ENCODE measurements at regions not wholly inside any gene's neighbourhood (a gene's known extent, or its start where the extent isn't known, plus 50 kb on each side); places are given as distances from the start of the nearest gene placed in this dataset.

DNA sequence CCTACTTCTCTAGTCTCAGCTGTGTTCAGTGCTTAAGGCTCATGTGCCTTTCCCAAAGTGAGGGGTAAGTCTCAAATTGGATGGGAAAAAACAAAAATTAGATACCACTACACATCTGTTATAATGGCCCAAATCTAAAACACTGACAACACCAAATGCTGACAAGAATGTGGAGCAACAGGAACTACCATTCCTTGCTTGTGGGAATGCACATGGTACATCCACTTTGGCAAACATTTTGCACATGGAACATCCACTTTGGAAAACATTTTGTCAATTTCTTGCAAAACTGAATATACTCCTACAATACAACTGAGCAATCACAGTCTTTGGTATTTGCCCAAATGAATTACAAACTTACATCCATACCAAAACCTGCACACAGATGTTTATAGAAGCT, 109.3 kb downstream of the TENT5A start:
- Mint-ChIP-seq H3K4me3 (ENCODE audit: low read depth) (no peak overlapping the region), H3K4me1 (ENCODE audit: low read depth) (no peaks in the 10 kb centered on the region), H3K9me3 (no peaks in the 10 kb centered on the region), H3K27ac (no peak overlapping the region), H3K36me3 (ENCODE audit: low read depth) (no peaks in the 10 kb centered on the region), H3K27me3 (ENCODE audit: low read depth) (no peaks in the 10 kb centered on the region)
- DNase-seq (ENCODE audit: low spot score), result no peak
- intact Hi-C loops (cut with micrococcal nuclease), result no loop called here

GRCh38 chr6:81640891-81641290, 111.6 kb downstream of the TENT5A start:
- no peak overlapping the region for H3K4me3 Mint-ChIP-seq (ENCODE audit: low read depth)
- no peaks in the 10 kb centered on the region for H3K27me3 Mint-ChIP-seq (ENCODE audit: low read depth)
- no peak overlapping the region for H3K27ac Mint-ChIP-seq
- intact Hi-C loops (cut with micrococcal nuclease), result no loop called here
- H3K36me3 Mint-ChIP-seq (ENCODE audit: low read depth), result no peaks in the 10 kb centered on the region
- no peaks in the 10 kb centered on the region for H3K4me1 Mint-ChIP-seq (ENCODE audit: low read depth)
- H3K9me3 Mint-ChIP-seq, result no peaks in the 10 kb centered on the region
- no peak for DNase-seq (ENCODE audit: low spot score)

- Mint-ChIP-seq H3K4me3 (ENCODE audit: low read depth) (no peak overlapping the region), H3K27ac (no peak overlapping the region), H3K27me3 (ENCODE audit: low read depth) (no peaks in the 10 kb centered on the region), H3K4me1 (ENCODE audit: low read depth) (no peaks in the 10 kb centered on the region), H3K9me3 (no peaks in the 10 kb centered on the region), H3K36me3 (ENCODE audit: low read depth) (no peaks in the 10 kb centered on the region)
- intact Hi-C loops (cut with micrococcal nuclease), result no loop called here
- no peak for DNase-seq (ENCODE audit: low spot score)
Measured at GRCh38 chr6:81640126-81640525, 112.4 kb downstream of the TENT5A start.

DNA sequence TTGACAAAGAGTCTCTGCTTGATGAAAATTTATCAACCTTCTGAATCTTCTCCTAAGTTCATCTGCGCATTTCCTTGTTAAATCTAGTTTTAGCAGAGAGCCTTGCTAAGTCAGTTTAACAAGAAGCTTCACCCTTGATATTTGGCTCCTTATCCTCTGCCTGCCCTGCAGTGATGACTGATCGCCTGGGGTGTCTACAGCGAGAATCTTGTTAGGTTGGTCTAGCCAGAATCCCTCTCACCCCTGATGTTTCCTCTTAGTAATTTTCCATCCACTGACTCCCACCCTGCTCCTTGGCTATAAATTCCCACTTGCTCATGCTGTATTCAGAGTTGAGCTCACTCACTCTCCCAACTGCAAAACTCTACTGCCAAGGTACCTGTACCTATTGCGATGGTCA, 114.1 kb downstream of the TENT5A start:
- DNase-seq (ENCODE audit: low spot score), result no peak
- H3K27ac Mint-ChIP-seq, result no peak overlapping the region
- H3K4me3 Mint-ChIP-seq (ENCODE audit: low read depth), result no peak overlapping the region
- H3K27me3 Mint-ChIP-seq (ENCODE audit: low read depth), result no peaks in the 10 kb centered on the region
- no peaks in the 10 kb centered on the region for H3K9me3 Mint-ChIP-seq
- H3K36me3 Mint-ChIP-seq (ENCODE audit: low read depth), result no peaks in the 10 kb centered on the region
- intact Hi-C loops (cut with micrococcal nuclease), result no loop called here
- no peaks in the 10 kb centered on the region for H3K4me1 Mint-ChIP-seq (ENCODE audit: low read depth)

DNA sequence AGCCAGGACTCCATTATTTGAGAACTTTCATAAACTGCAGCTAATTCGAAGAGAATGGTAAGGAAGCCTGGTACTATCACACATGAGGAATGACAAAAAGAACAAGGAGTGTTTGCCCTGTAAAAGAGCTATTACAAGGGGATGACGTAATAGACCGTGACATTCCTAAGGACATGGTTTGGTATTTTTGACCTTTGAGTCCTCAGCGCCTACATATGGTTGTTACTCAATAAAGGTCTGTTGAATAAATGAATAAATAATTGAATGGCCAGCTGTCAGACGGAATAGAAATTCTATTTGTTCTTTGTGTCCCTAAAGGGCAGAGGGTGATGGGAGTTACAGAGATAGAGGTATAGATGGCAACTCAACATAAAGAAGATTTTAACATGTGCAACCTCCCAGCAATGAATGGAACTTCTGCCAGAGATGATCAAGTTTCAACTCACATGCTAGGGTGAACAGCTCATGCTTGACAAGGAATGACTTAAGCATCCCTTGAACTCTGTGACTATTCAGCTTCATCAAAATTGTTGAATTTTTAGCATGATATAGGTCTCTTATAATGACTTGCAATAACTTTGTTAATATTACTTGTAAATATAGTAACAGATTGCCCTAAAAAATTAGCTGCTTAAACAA, 115.4 kb downstream of the TENT5A start:
- no peaks in the 10 kb centered on the region for H3K4me1 Mint-ChIP-seq (ENCODE audit: low read depth)
- intact Hi-C loops (cut with micrococcal nuclease), result no loop called here
- H3K4me3 Mint-ChIP-seq (ENCODE audit: low read depth), result no peak overlapping the region
- H3K36me3 Mint-ChIP-seq (ENCODE audit: low read depth), result no peaks in the 10 kb centered on the region
- H3K27me3 Mint-ChIP-seq (ENCODE audit: low read depth), result no peaks in the 10 kb centered on the region
- no peak for DNase-seq (ENCODE audit: low spot score)
- H3K9me3 Mint-ChIP-seq, result peaks cover 5% of the 10 kb centered on the region
- H3K27ac Mint-ChIP-seq, result no peak overlapping the region

DNA sequence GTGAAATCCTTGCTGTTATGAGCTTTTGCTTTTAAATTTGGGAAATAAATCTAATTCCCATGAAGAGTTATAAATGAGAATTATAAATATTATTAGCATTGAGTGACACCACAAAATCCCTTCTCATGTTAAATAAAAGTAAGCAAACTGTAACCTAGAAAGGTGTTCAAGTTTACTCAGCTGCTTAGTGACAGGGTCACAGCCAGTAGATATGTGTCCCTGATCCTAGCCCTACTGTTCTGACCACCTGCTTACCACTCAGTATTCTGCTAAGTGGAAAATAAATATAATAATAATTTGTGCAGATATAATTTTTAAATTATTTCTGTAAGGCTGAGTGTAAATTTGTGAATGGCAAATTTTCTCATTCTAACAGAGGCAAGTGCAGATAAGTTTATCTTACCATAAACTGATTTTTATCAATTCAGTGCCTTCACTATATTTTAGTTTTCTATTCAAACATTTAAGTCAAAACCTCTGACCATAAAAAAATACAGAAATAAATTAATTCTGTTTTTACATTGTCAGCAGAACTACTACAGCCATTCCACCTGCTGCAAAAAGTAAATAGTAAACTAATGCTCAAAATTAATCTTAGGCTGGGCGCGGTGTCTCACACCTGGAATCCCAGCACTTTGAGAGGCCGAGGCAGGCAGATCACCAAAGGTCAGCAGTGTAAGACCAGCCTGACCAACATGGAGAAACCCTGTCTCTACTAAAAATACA, 118.2 kb downstream of the TENT5A start:
- H3K27me3 Mint-ChIP-seq (ENCODE audit: low read depth), result no peaks in the 10 kb centered on the region
- H3K4me3 Mint-ChIP-seq (ENCODE audit: low read depth), result no peak overlapping the region

DNA sequence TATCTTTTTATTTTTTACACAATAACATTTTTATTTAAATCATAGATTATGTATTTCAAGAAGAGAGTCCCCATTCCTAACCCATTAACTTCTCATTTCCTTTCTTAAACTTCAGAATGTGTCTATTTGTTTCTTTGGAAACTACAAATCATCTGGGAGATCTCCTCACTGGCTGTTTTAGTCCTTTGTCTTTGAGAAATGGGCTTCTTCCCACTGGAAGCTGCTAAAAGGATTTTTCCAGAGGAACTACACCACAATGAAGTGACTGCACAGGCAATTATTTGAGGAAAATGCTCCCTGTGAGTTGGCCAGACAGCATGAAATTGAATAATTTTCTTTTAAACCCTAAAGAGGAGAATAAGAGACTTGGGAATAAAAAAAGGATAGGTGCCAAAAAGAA, 119.1 kb downstream of the TENT5A start:
- H3K9me3 Mint-ChIP-seq, result peaks cover 18% of the 10 kb centered on the region
- intact Hi-C loops (cut with micrococcal nuclease), result no loop called here
- H3K4me3 Mint-ChIP-seq (ENCODE audit: low read depth), result no peak overlapping the region
- no peak overlapping the region for H3K27ac Mint-ChIP-seq
- H3K27me3 Mint-ChIP-seq (ENCODE audit: low read depth), result no peaks in the 10 kb centered on the region
- DNase-seq (ENCODE audit: low spot score), result no peak
- H3K36me3 Mint-ChIP-seq (ENCODE audit: low read depth), result no peaks in the 10 kb centered on the region
- H3K4me1 Mint-ChIP-seq (ENCODE audit: low read depth), result no peaks in the 10 kb centered on the region

More for the DNA sequence above, 118.2 kb downstream of the TENT5A start:
- intact Hi-C loops (cut with micrococcal nuclease), result no loop called here
- Mint-ChIP-seq H3K27ac (no peak overlapping the region), H3K4me1 (ENCODE audit: low read depth) (no peaks in the 10 kb centered on the region), H3K9me3 (peaks cover 18% of the 10 kb centered on the region), H3K36me3 (ENCODE audit: low read depth) (no peaks in the 10 kb centered on the region)
- DNase-seq (ENCODE audit: low spot score), result no peak

GRCh38 chr6:81630719-81631118, 121.8 kb downstream of the TENT5A start:
- Mint-ChIP-seq H3K36me3 (ENCODE audit: low read depth) (no peaks in the 10 kb centered on the region), H3K27ac (no peak overlapping the region), H3K4me1 (ENCODE audit: low read depth) (no peaks in the 10 kb centered on the region), H3K9me3 (peaks cover 18% of the 10 kb centered on the region), H3K4me3 (ENCODE audit: low read depth) (no peak overlapping the region), H3K27me3 (ENCODE audit: low read depth) (no peaks in the 10 kb centered on the region)
- intact Hi-C loops (cut with micrococcal nuclease), result no loop called here
- no peak for DNase-seq (ENCODE audit: low spot score)

DNA sequence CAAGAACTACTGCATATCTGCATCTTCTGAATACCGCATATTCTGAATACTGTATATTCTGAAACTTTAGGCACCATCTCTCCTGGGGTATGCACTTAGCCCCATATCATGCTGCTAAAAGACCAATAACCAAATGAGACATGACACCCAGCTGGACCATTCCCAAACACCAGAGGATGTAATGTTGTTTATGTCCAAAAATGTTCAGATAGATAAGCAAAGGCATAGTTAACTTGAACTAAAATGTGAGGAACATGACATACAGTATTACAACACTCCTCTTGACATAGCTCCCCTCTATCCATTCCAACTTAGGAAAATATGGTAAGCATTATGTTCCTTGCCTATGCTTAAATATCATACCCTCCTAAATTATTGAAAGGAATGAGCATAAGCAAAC, 127.3 kb downstream of the TENT5A start:
- H3K27me3 Mint-ChIP-seq (ENCODE audit: low read depth), result no peaks in the 10 kb centered on the region
- H3K9me3 Mint-ChIP-seq, result peaks cover under 1% of the 10 kb centered on the region
- no peaks in the 10 kb centered on the region for H3K4me1 Mint-ChIP-seq (ENCODE audit: low read depth)
- DNase-seq (ENCODE audit: low spot score), result no peak
- no peak overlapping the region for H3K27ac Mint-ChIP-seq
- no peaks in the 10 kb centered on the region for H3K36me3 Mint-ChIP-seq (ENCODE audit: low read depth)
- intact Hi-C loops (cut with micrococcal nuclease), result no loop called here
- no peak overlapping the region for H3K4me3 Mint-ChIP-seq (ENCODE audit: low read depth)

- Mint-ChIP-seq H3K9me3 (no peaks in the 10 kb centered on the region), H3K36me3 (ENCODE audit: low read depth) (no peaks in the 10 kb centered on the region), H3K27me3 (ENCODE audit: low read depth) (no peaks in the 10 kb centered on the region), H3K4me1 (ENCODE audit: low read depth) (no peaks in the 10 kb centered on the region), H3K27ac (no peak overlapping the region), H3K4me3 (ENCODE audit: low read depth) (no peak overlapping the region)
- intact Hi-C loops (cut with micrococcal nuclease), result no loop called here
- DNase-seq (ENCODE audit: low spot score), result no peak
Measured at GRCh38 chr6:81624453-81624852, 128.0 kb downstream of the TENT5A start.

DNA sequence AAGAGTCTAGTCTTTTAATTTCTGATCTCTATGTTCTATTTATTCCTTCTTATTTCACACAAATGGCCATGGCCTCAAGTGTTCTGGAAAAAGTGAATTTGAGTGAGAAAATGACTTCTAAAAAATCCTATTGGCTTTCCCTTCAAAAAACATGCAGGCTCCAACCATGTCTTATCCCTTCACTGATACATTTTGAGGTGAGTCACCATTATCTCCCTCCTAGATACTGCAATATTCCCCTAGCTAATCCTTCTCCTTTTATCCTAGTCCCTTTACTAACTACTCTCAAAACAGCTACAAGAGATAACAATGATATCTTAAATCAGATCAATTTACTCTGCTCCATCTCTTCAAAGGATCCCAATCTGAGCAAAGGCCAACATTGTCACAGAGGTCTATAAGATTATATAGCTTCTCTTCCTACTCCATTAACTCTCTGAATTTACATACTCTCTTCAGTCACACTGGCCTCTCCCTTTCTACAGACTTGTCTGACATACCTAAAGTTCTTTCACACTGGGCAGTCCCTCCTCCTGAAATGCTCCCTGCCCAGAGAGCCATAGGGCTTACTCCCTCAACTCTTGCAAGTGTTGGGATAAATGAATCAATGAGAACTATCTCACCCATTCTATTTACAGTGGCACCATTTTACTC, 129.2 kb downstream of the TENT5A start:
- Mint-ChIP-seq H3K36me3 (ENCODE audit: low read depth) (no peaks in the 10 kb centered on the region), H3K4me1 (ENCODE audit: low read depth) (no peaks in the 10 kb centered on the region), H3K4me3 (ENCODE audit: low read depth) (no peak overlapping the region), H3K27ac (no peak overlapping the region), H3K27me3 (ENCODE audit: low read depth) (no peaks in the 10 kb centered on the region), H3K9me3 (no peaks in the 10 kb centered on the region)
- intact Hi-C loops (cut with micrococcal nuclease), result no loop called here
- no peak for DNase-seq (ENCODE audit: low spot score)

- Mint-ChIP-seq H3K27me3 (ENCODE audit: low read depth) (no peaks in the 10 kb centered on the region), H3K9me3 (no peaks in the 10 kb centered on the region), H3K36me3 (ENCODE audit: low read depth) (no peaks in the 10 kb centered on the region), H3K27ac (no peak overlapping the region), H3K4me3 (ENCODE audit: low read depth) (no peak overlapping the region), H3K4me1 (ENCODE audit: low read depth) (no peaks in the 10 kb centered on the region)
- DNase-seq (ENCODE audit: low spot score), result no peak
- intact Hi-C loops (cut with micrococcal nuclease), result no loop called here
Measured at GRCh38 chr6:81621816-81622395, 130.6 kb downstream of the TENT5A start.

GRCh38 chr6:81614292-81614691, 138.2 kb downstream of the TENT5A start:
- no peak overlapping the region for H3K4me3 Mint-ChIP-seq (ENCODE audit: low read depth)
- H3K9me3 Mint-ChIP-seq, result no peaks in the 10 kb centered on the region
- no peak for DNase-seq (ENCODE audit: low spot score)
- no peaks in the 10 kb centered on the region for H3K36me3 Mint-ChIP-seq (ENCODE audit: low read depth)
- no peaks in the 10 kb centered on the region for H3K27me3 Mint-ChIP-seq (ENCODE audit: low read depth)
- H3K4me1 Mint-ChIP-seq (ENCODE audit: low read depth), result peaks cover 4% of the 10 kb centered on the region
- no peak overlapping the region for H3K27ac Mint-ChIP-seq
- intact Hi-C loops (cut with micrococcal nuclease), result no loop called here
